GM12878 (cell line): ENCODE measurements at regions not wholly inside any gene's neighbourhood (a gene's known extent, or its start where the extent isn't known, plus 50 kb on each side); places are given as distances from the start of the nearest gene placed in this dataset.

Source experiments
- CBX5 ChIP-seq: sonication (generic); IDR thresholded peaks from 2 replicates; pipeline ENCODE4 v1.6.1; 2016; ENCODE audit warnings: low read depth, moderate library complexity, mild to moderate bottlenecking, inconsistent platforms
- CTCF ChIP-seq, 3 experiments: IDR thresholded peaks in 2 of 3; conservative IDR thresholded peaks in 1 of 3; 2 replicates each; pipeline ENCODE4 v1.5.1; 2011; ENCODE audit warnings: low read depth in 3 of 3, low read length in 3 of 3, mild to moderate bottlenecking in 3 of 3, control low read depth in 2 of 3, moderate library complexity in 2 of 3, inconsistent platforms in 1 of 3, mixed read lengths in 1 of 3; ENCODE audit not compliant: control insufficient read depth in 2 of 3, insufficient read depth in 1 of 3; ENCODE audit errors: extremely low read depth in 1 of 3
- EP300 ChIP-seq, 2 experiments: fragments of 150-350 bp in 1 of 2; IDR thresholded peaks; 2 replicates each; pipeline ENCODE4 v1.6.1; 2011 to 2012; ENCODE audit warnings: low read depth in 2 of 2, low read length in 2 of 2, borderline replicate concordance in 1 of 2, improper control_type of control experiment in 1 of 2, inconsistent platforms in 1 of 2; ENCODE audit not compliant: control insufficient read depth in 1 of 2
- GABPA ChIP-seq: IDR thresholded peaks from 2 replicates; pipeline ENCODE4 v1.6.1; 2014; ENCODE audit warnings: antibody characterized with exemption, low read depth, mild to moderate bottlenecking, inconsistent platforms
- HDAC2 ChIP-seq: fragments of 200-600 bp; sonication (generic); IDR thresholded peaks from 2 replicates; pipeline ENCODE4 v1.6.1; 2017
- USF2 ChIP-seq: IDR thresholded peaks from 2 replicates; pipeline ENCODE4 v1.6.1; 2011; ENCODE audit warnings: low read depth, low read length, improper control_type of control experiment, borderline replicate concordance

GRCh38 chr22:49371325-49372110 is 456.2 kb downstream of the BRD1 start:
- no peak for TF ChIP-seq EP300 (IDR thresholded peaks at IDR 0.05; ENCODE audit: borderline replicate concordance in 1 of 2, control insufficient read depth in 1 of 2, low read depth in 2 of 2, low read length in 2 of 2)
- no peak for TF ChIP-seq GABPA
- no peak for TF ChIP-seq USF2
- no peak for TF ChIP-seq HDAC2
- TF ChIP-seq CTCF (IDR thresholded peaks at IDR 0.05 in 2 of 3, conservative IDR thresholded peaks at IDR 0.05 in 1 of 3; ENCODE audit: control insufficient read depth in 2 of 3, extremely low read depth in 1 of 3, insufficient read depth in 1 of 3, low read depth in 3 of 3, low read length in 3 of 3): no peak
- no peak for TF ChIP-seq CBX5
